IMR-90 (cell line): ENCODE measurements at regions not wholly inside any gene's neighbourhood (a gene's known extent, or its start where the extent isn't known, plus 50 kb on each side); places are given as distances from the start of the nearest gene placed in this dataset.

Experiments used
- ATAC-seq: fragments of 200-7000 bp; cut with Tn5 transposase; 2 replicates; pipeline ENCODE4 v1.9.1; 2020; ENCODE audit warnings: low read depth, mild to moderate bottlenecking, moderate library complexity
- BruUV-seq: library from RNA; stranded (reverse); fragments of 400-500 nt; replicated peaks from 2 replicates; lab custom pipeline; 2021; lab: Mats Ljungman, UMichigan
- CTCF ChIA-PET: fragments of 300-600 bp; formaldehyde crosslinking; extraction: SDS; loops from one replicate; lab custom pipeline; 2021; ENCODE audit warnings: antibody characterized with exemption; lab: Yijun Ruan, JAX
- POLR2A ChIA-PET: fragments of 300-600 bp; sonication (Branson Sonifier 250); formaldehyde crosslinking; loops from one replicate; lab custom pipeline; 2022; ENCODE audit warnings: antibody characterized with exemption; ENCODE audit not compliant: unreplicated experiment; lab: Charles Lee
- DNase-seq: peaks from one replicate; pipeline ENCODE4 v3.0.0; 2013
- H2AFZ ChIP-seq: replicated peaks from 2 replicates; pipeline ENCODE3; 2013; ENCODE audit warnings: low read length, mild to moderate bottlenecking; ENCODE audit not compliant: poor library complexity
- H2AK5ac ChIP-seq: 2 replicates; pipeline ENCODE4 v1.6.1; 2013; ENCODE audit warnings: low read depth, low read length, inconsistent platforms
- H2AK9ac ChIP-seq: replicated peaks from 2 replicates; pipeline ENCODE3; 2013; ENCODE audit warnings: mild to moderate bottlenecking, low read depth, low read length, moderate library complexity; ENCODE audit not compliant: poor library complexity
- H2BK120ac ChIP-seq: 2 replicates; pipeline ENCODE4 v1.6.1; 2013; ENCODE audit warnings: low read depth, low read length, inconsistent platforms
- H2BK15ac ChIP-seq: 3 replicates; pipeline ENCODE4 v1.6.1; 2013; ENCODE audit warnings: low read depth, low read length, inconsistent platforms
- H2BK20ac ChIP-seq: 2 replicates; pipeline ENCODE4 v1.6.1; 2013; ENCODE audit warnings: low read depth, mild to moderate bottlenecking, inconsistent platforms, low read length, moderate library complexity
- H2BK5ac ChIP-seq: 2 replicates; pipeline ENCODE4 v1.6.1; 2013; ENCODE audit warnings: mild to moderate bottlenecking, low read depth, low read length, inconsistent platforms; ENCODE audit not compliant: poor library complexity, severe bottlenecking
- H3K14ac ChIP-seq: replicated peaks from 2 replicates; pipeline ENCODE4 v1.6.1; 2013; ENCODE audit warnings: low read depth, low read length, inconsistent platforms
- H3K18ac ChIP-seq: 2 replicates; pipeline ENCODE4 v1.6.1; 2013; ENCODE audit warnings: low read depth, low read length, control low read depth
- H3K23ac ChIP-seq: 2 replicates; pipeline ENCODE4 v1.6.1; 2013; ENCODE audit warnings: low read depth, low read length, inconsistent platforms
- H3K27ac ChIP-seq: 2 replicates; pipeline ENCODE4 v1.5.1; 2013; ENCODE audit warnings: mild to moderate bottlenecking, control low read depth, low read length; ENCODE audit not compliant: insufficient read depth
- H3K27me3 ChIP-seq: 2 replicates; pipeline ENCODE4 v1.6.1; 2013; ENCODE audit warnings: low read length; ENCODE audit not compliant: control insufficient read depth, insufficient read depth
- H3K36me3 ChIP-seq: 2 replicates; pipeline ENCODE4 v1.6.1; 2013; ENCODE audit warnings: low read length, mixed read lengths; ENCODE audit not compliant: control insufficient read depth, insufficient read depth
- H3K4ac ChIP-seq: 2 replicates; pipeline ENCODE4 v1.6.1; 2013; ENCODE audit warnings: low read depth, low read length, inconsistent platforms
- H3K4me1 ChIP-seq: 2 replicates; pipeline ENCODE4 v1.6.1; 2013; ENCODE audit warnings: low read length, mixed read lengths; ENCODE audit not compliant: control insufficient read depth, insufficient read depth
- H3K4me2 ChIP-seq: 2 replicates; pipeline ENCODE4 v1.6.1; 2013; ENCODE audit warnings: low read depth, mild to moderate bottlenecking, control low read depth, low read length, moderate library complexity
- H3K4me3 ChIP-seq: 2 replicates; pipeline ENCODE4 v1.5.1; 2013; ENCODE audit warnings: low read depth, mild to moderate bottlenecking, control low read depth, low read length, moderate library complexity; ENCODE audit not compliant: insufficient read depth
- H3K56ac ChIP-seq: 2 replicates; pipeline ENCODE4 v1.6.1; 2013; ENCODE audit warnings: low read length, inconsistent platforms; ENCODE audit not compliant: insufficient read depth; ENCODE audit errors: extremely low read depth
- H3K79me1 ChIP-seq, 2 experiments: 2 replicates each; pipeline ENCODE4 v1.6.1; 2013; ENCODE audit warnings: low read length in 2 of 2, inconsistent platforms in 1 of 2, low read depth in 1 of 2
- H3K9ac ChIP-seq: 2 replicates; pipeline ENCODE4 v1.6.1; 2013; ENCODE audit warnings: low read depth, low read length, control low read depth
- H3K9me1 ChIP-seq: 2 replicates; pipeline ENCODE4 v1.6.1; 2013; ENCODE audit warnings: low read length, inconsistent platforms; ENCODE audit not compliant: insufficient read depth
- H3K9me3 ChIP-seq: 2 replicates; pipeline ENCODE4 v1.6.1; 2013; ENCODE audit warnings: low read length; ENCODE audit not compliant: control insufficient read depth, insufficient read depth
- H4K20me1 ChIP-seq: 2 replicates; pipeline ENCODE4 v1.6.1; 2013; ENCODE audit warnings: low read length, inconsistent platforms; ENCODE audit not compliant: insufficient read depth
- H4K5ac ChIP-seq: 2 replicates; pipeline ENCODE4 v1.6.1; 2013; ENCODE audit warnings: mild to moderate bottlenecking, low read depth, low read length, control low read depth
- H4K8ac ChIP-seq, 2 experiments: 2 replicates each; pipeline ENCODE4 v1.6.1; 2013; ENCODE audit warnings: low read depth in 2 of 2, low read length in 2 of 2, control low read depth in 1 of 2, inconsistent platforms in 1 of 2
- H4K91ac ChIP-seq: 2 replicates; pipeline ENCODE4 v1.6.1; 2013; ENCODE audit warnings: low read depth, low read length, inconsistent platforms; ENCODE audit not compliant: insufficient read depth
- BHLHE40 ChIP-seq: fragments of 150-350 bp; IDR thresholded peaks from 2 replicates; pipeline ENCODE4 v1.6.1; 2016; ENCODE audit warnings: mild to moderate bottlenecking, low read depth, low read length
- CEBPB ChIP-seq: IDR thresholded peaks from 2 replicates; pipeline ENCODE4 v1.6.1; 2012; ENCODE audit warnings: low read depth, low read length, improper control_type of control experiment
- FOS ChIP-seq: fragments of 150-350 bp; IDR thresholded peaks from 2 replicates; pipeline ENCODE4 v1.6.1; 2016; ENCODE audit warnings: low read depth, low read length
- MAFK ChIP-seq: IDR thresholded peaks from 2 replicates; pipeline ENCODE4 v1.6.1; 2012; ENCODE audit warnings: low read depth, low read length, improper control_type of control experiment
- MAZ ChIP-seq: IDR thresholded peaks from 2 replicates; pipeline ENCODE4 v1.6.1; 2012; ENCODE audit warnings: low read depth, mild to moderate bottlenecking, low read length, improper control_type of control experiment, moderate library complexity, borderline replicate concordance
- MXI1 ChIP-seq: IDR thresholded peaks from 2 replicates; pipeline ENCODE4 v1.6.1; 2012; ENCODE audit warnings: low read depth, mild to moderate bottlenecking, low read length, moderate library complexity, borderline replicate concordance
- POLR2A ChIP-seq: IDR thresholded peaks from 2 replicates; pipeline ENCODE4 v1.6.1; 2012; ENCODE audit warnings: mild to moderate bottlenecking, low read depth, low read length
- SMC3 ChIP-seq: fragments of 150-350 bp; IDR thresholded peaks from 2 replicates; pipeline ENCODE4 v1.6.1; 2016; ENCODE audit warnings: low read depth, mild to moderate bottlenecking, antibody characterized with exemption, low read length, moderate library complexity
- WGBS, 2 experiments: methylation state at CpG; one replicate each; pipeline versions ENCODE4 v1.1.5 to v1.1.7; 2013; ENCODE audit warnings: missing lambda C conversion rate in 2 of 2; ENCODE audit not compliant: insufficient read length in 1 of 2; ENCODE audit errors: extremely low coverage in 2 of 2; 5-methylcytosine and 5-hydroxymethylcytosine counted together
- dilution Hi-C: fragments of 300-500 bp; cut with HindIII; formaldehyde crosslinking; loops from one replicate; pipeline ENCODE4 v1.14.3; 2018; ENCODE audit warnings: low sequenced_read_pairs; ENCODE audit not compliant: unreplicated experiment
- in situ Hi-C: fragments of 300-500 bp; cut with MboI; formaldehyde crosslinking; loops from 3 replicates; pipeline ENCODE4 v1.14.3; 2019; ENCODE audit warnings: low sequenced_read_pairs, inconsistent platforms, mixed read lengths
- intact Hi-C: fragments of 100-400 bp; cut with micrococcal nuclease; formaldehyde crosslinking; loops from 2 replicates; pipeline ENCODE4 v1.10.0; 2022
- TF ChIP-seq, protein P1 (sequence below): fragments of 150-350 bp; IDR thresholded peaks from 2 replicates; pipeline ENCODE4 v1.6.1; 2016; ENCODE audit warnings: low read depth, mild to moderate bottlenecking, low read length, moderate library complexity, borderline replicate concordance

DNA sequence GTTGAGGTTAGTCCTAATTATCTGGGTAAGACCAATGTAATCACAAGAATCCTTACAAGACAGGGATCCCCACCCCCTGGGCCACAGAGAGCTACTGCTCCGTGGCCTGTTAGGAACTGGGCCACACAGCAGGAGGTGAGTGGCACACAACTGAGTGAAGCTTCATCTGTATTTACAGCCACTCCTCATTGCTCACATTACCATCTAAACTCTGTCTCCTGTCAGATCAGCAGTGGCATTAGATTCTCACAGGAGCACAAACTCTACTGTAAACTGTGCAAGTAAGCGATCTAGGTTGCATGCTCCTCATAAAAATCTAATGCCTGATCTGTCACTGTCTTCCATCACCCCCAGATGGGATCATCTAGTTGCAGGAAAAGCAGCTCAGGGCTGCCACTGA, 58.5 kb upstream of the CRBN start:
- H3K4me2 ChIP-seq = no peak overlapping the region
- no peak overlapping the region for H3K4ac ChIP-seq
- no peak overlapping the region for H2BK5ac ChIP-seq
- H3K27ac ChIP-seq = no peak overlapping the region
- no CpG with 5 or more reads among the region's 2 CpGs for WGBS, 2 experiments
- TF ChIP-seq CEBPB (no peak), FOS (no peak), BHLHE40 (no peak), MAFK (no peak), MAZ (no peak), POLR2A (no peak), SMC3 (no peak), MXI1 (no peak)
- TF ChIP-seq, protein P1, sequence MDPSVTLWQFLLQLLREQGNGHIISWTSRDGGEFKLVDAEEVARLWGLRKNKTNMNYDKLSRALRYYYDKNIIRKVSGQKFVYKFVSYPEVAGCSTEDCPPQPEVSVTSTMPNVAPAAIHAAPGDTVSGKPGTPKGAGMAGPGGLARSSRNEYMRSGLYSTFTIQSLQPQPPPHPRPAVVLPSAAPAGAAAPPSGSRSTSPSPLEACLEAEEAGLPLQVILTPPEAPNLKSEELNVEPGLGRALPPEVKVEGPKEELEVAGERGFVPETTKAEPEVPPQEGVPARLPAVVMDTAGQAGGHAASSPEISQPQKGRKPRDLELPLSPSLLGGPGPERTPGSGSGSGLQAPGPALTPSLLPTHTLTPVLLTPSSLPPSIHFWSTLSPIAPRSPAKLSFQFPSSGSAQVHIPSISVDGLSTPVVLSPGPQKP = no peak
- H3K9ac ChIP-seq = no peak overlapping the region
- POLR2A ChIA-PET = no interaction called here
- no peak overlapping the region for H2BK15ac ChIP-seq
- no peak overlapping the region for H4K91ac ChIP-seq
- ATAC-seq = no peak
- H3K23ac ChIP-seq = no peak overlapping the region
- H3K56ac ChIP-seq = no peak overlapping the region
- BruUV-seq = no TSS peak
- no peak overlapping the region for H3K14ac ChIP-seq
- no peak overlapping the region for H3K4me3 ChIP-seq
- H4K5ac ChIP-seq = no peak overlapping the region
- intact Hi-C loops (no loop called here), in situ Hi-C loops (no loop called here), dilution Hi-C loops (no loop called here)
- H3K9me3 ChIP-seq = 0 out of 2 replicates have a peak, but pooled peaks cover 6% of the 10 kb centered on the region
- no peak overlapping the region for H2AFZ ChIP-seq
- no peaks in the 10 kb centered on the region for H4K20me1 ChIP-seq
- no peaks in the 10 kb centered on the region for H3K9me1 ChIP-seq
- no peak overlapping the region for H2AK5ac ChIP-seq
- no peaks in the 10 kb centered on the region for H3K36me3 ChIP-seq
- H3K4me1 ChIP-seq = no peaks in the 10 kb centered on the region
- H3K18ac ChIP-seq = no peak overlapping the region
- H2BK20ac ChIP-seq = no peak overlapping the region
- CTCF ChIA-PET = no interaction called here
- H2BK120ac ChIP-seq = no peak overlapping the region
- no peaks in the 10 kb centered on the region for H3K79me1 ChIP-seq
- DNase-seq = no peak
- H4K8ac ChIP-seq = no peak overlapping the region
- no peaks in the 10 kb centered on the region for H3K27me3 ChIP-seq
- H2AK9ac ChIP-seq = no peak overlapping the region
